ENCODE measurements at regions not wholly inside any gene's neighbourhood (a gene's known extent, or its start where the extent isn't known, plus 50 kb on each side); places are given as distances from the start of the nearest gene placed in this dataset.

DNA sequence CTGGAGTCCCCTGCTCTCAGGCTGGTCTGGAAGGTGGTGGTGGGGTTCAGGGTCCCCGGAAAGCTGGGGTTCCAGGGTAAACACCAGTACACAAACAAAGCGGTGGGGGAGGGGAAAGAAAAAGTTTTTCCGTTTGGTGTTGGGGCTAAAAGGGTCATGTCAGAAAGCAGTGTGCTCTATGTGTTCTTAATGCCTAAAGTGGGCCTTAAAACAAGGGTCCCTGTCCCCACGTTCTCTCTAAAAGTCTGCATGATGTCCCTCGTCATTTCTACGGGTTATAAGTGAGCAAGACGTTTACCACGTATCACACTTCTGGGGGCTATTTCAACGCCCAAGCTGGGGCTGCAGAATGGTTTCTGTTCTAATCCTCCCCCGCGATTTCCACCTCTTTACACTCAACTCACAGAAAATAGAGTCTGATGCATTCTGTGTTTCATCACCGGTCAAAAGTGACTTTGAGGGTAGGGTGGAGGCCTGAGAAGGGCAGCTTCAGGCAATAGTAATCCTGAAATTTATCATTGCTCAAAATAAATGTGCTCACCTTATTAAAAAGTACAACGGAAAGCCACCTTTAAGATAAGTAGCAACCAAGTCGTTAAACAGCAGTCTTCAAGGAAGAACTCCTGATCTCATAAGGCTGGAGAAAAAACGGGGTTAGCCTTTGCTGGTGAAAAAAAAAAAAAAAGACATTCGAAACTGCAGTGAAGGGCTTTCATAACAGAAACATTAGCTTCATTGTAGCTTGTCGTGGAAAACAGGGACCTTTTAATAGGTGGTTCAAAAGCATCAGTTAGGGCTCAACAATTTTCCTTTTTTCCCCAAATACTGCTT, 63.9 kb upstream of the PTGR2 start:
- Histone ChIP-seq H3K9me3 (ENCODE audit: control insufficient read depth in 4 of 4, low read length in 3 of 4) (no peaks in the 10 kb centered on the region), H3K4me1 (ENCODE audit: control insufficient read depth in 4 of 4, insufficient read depth in 4 of 4, low read length in 3 of 4) (peaks cover 14 to 42% (median 29%) of the 10 kb centered on the region in 4 donors), H3K4me3 (ENCODE audit: low read depth in 1 of 3, low read length in 3 of 3) (peak overlapping the region; percentile 56 to 86 (median 70)), H3K27ac (ENCODE audit: low read depth in 1 of 2, low read length in 2 of 2) (peak overlapping the region; percentile 90 to 97), H3K9ac (ENCODE audit: low read depth in 1 of 2, low read length in 2 of 2) (peak overlapping the region; percentile 91 to 96), H3K27me3 (ENCODE audit: control insufficient read depth in 4 of 4, insufficient read depth in 4 of 4, low read length in 3 of 4) (no peaks in the 10 kb centered on the region), H3K36me3 (ENCODE audit: control insufficient read depth in 4 of 4, insufficient read depth in 3 of 4, low read depth in 1 of 4, low read length in 3 of 4) (no peaks in the 10 kb centered on the region)
- no peak for DNase-seq (ENCODE audit: low spot score)
- no peak for TF ChIP-seq SP1 (IDR thresholded peaks at IDR 0.05)
- TF ChIP-seq FOXA2 (IDR thresholded peaks at IDR 0.05): no peak
- TF ChIP-seq, protein P1, sequence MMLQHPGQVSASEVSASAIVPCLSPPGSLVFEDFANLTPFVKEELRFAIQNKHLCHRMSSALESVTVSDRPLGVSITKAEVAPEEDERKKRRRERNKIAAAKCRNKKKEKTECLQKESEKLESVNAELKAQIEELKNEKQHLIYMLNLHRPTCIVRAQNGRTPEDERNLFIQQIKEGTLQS (IDR thresholded peaks at IDR 0.05): peak; percentile 16
- TF ChIP-seq YY1 (IDR thresholded peaks at IDR 0.05): peak; percentile 29
- no peak for TF ChIP-seq RXRA (IDR thresholded peaks at IDR 0.05)
- TF ChIP-seq GABPA (IDR thresholded peaks at IDR 0.05 in 1 of 2, conservative IDR thresholded peaks at IDR 0.05 in 1 of 2): no peak
- TF ChIP-seq, protein P2, sequence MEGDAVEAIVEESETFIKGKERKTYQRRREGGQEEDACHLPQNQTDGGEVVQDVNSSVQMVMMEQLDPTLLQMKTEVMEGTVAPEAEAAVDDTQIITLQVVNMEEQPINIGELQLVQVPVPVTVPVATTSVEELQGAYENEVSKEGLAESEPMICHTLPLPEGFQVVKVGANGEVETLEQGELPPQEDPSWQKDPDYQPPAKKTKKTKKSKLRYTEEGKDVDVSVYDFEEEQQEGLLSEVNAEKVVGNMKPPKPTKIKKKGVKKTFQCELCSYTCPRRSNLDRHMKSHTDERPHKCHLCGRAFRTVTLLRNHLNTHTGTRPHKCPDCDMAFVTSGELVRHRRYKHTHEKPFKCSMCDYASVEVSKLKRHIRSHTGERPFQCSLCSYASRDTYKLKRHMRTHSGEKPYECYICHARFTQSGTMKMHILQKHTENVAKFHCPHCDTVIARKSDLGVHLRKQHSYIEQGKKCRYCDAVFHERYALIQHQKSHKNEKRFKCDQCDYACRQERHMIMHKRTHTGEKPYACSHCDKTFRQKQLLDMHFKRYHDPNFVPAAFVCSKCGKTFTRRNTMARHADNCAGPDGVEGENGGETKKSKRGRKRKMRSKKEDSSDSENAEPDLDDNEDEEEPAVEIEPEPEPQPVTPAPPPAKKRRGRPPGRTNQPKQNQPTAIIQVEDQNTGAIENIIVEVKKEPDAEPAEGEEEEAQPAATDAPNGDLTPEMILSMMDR (IDR thresholded peaks at IDR 0.05; ENCODE audit: low read depth, low read length, missing input control): no peak
- no peak for TF ChIP-seq JUND (IDR thresholded peaks at IDR 0.05)
- TF ChIP-seq HNF4A (conservative IDR thresholded peaks at IDR 0.05): no peak
- no peak for TF ChIP-seq NR2F2 (IDR thresholded peaks at IDR 0.05)
- no peak for TF ChIP-seq TAF1 (conservative IDR thresholded peaks at IDR 0.05)
- TF ChIP-seq RAD21 (IDR thresholded peaks at IDR 0.05): peak in 1 of 2 donors; percentile 11
- TF ChIP-seq HNF4G (IDR thresholded peaks at IDR 0.05): no peak
- TF ChIP-seq, protein P3, sequence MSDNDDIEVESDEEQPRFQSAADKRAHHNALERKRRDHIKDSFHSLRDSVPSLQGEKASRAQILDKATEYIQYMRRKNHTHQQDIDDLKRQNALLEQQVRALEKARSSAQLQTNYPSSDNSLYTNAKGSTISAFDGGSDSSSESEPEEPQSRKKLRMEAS (IDR thresholded peaks at IDR 0.05): no peak
- TF ChIP-seq, protein P4, sequence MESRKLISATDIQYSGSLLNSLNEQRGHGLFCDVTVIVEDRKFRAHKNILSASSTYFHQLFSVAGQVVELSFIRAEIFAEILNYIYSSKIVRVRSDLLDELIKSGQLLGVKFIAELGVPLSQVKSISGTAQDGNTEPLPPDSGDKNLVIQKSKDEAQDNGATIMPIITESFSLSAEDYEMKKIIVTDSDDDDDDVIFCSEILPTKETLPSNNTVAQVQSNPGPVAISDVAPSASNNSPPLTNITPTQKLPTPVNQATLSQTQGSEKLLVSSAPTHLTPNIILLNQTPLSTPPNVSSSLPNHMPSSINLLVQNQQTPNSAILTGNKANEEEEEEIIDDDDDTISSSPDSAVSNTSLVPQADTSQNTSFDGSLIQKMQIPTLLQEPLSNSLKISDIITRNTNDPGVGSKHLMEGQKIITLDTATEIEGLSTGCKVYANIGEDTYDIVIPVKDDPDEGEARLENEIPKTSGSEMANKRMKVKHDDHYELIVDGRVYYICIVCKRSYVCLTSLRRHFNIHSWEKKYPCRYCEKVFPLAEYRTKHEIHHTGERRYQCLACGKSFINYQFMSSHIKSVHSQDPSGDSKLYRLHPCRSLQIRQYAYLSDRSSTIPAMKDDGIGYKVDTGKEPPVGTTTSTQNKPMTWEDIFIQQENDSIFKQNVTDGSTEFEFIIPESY (IDR thresholded peaks at IDR 0.05): no peak
- TF ChIP-seq EGR1 (IDR thresholded peaks at IDR 0.05; ENCODE audit: low read depth in 2 of 2): peak; percentile 19 to 47
- TF ChIP-seq, protein P5, sequence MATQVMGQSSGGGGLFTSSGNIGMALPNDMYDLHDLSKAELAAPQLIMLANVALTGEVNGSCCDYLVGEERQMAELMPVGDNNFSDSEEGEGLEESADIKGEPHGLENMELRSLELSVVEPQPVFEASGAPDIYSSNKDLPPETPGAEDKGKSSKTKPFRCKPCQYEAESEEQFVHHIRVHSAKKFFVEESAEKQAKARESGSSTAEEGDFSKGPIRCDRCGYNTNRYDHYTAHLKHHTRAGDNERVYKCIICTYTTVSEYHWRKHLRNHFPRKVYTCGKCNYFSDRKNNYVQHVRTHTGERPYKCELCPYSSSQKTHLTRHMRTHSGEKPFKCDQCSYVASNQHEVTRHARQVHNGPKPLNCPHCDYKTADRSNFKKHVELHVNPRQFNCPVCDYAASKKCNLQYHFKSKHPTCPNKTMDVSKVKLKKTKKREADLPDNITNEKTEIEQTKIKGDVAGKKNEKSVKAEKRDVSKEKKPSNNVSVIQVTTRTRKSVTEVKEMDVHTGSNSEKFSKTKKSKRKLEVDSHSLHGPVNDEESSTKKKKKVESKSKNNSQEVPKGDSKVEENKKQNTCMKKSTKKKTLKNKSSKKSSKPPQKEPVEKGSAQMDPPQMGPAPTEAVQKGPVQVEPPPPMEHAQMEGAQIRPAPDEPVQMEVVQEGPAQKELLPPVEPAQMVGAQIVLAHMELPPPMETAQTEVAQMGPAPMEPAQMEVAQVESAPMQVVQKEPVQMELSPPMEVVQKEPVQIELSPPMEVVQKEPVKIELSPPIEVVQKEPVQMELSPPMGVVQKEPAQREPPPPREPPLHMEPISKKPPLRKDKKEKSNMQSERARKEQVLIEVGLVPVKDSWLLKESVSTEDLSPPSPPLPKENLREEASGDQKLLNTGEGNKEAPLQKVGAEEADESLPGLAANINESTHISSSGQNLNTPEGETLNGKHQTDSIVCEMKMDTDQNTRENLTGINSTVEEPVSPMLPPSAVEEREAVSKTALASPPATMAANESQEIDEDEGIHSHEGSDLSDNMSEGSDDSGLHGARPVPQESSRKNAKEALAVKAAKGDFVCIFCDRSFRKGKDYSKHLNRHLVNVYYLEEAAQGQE (IDR thresholded peaks at IDR 0.05): no peak
- TF ChIP-seq FOXA1 (IDR thresholded peaks at IDR 0.05): no peak
- WGBS: 5% methylated on average over 17 of the region's 17 CpGs

All from liver (tissue), 8 donors.